GM20431 (cell line): ENCODE measurements at regions not wholly inside any gene's neighbourhood (a gene's known extent, or its start where the extent isn't known, plus 50 kb on each side); places are given as distances from the start of the nearest gene placed in this dataset.

Experiments
- in situ Hi-C: fragments of 300-500 bp; cut with MseI, MboI; formaldehyde crosslinking; loops from one replicate; pipeline ENCODE4 v1.15.0; 2020; ENCODE audit warnings: low sequenced_read_pairs; ENCODE audit not compliant: unreplicated experiment

DNA sequence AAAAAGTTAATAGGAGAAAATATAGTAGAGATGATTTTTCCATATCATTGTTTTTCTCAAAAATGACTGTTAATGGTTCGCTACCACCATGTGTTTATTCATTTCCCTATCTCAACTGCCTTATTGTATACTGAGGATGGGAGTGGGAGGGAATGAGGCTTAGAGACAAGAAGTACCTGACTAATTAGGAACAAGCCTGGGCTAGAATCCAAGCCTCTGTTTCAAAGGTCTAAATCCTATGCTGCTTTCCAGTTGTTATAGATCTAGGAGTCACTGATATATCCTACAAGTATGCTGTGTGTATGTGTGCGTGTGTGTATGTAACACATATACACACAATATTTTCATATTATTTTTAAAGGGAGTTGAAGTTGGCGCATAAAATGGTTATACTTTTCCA lies 465.9 kb downstream of the EPHA4 start:
- in situ Hi-C loops = no loop called here

- in situ Hi-C loops = no loop called here
Observed at GRCh38 chr2:221107424-221107823, 464.7 kb downstream of the EPHA4 start.

GRCh38 chr2:221109552-221109951 lies 462.6 kb downstream of the EPHA4 start:
- in situ Hi-C loops = no loop called here

GRCh38 chr2:221111739-221112138 lies 460.4 kb downstream of the EPHA4 start:
- in situ Hi-C loops = no loop called here

- in situ Hi-C loops = no loop called here
Observed at GRCh38 chr2:221112744-221113143, 459.4 kb downstream of the EPHA4 start.

DNA sequence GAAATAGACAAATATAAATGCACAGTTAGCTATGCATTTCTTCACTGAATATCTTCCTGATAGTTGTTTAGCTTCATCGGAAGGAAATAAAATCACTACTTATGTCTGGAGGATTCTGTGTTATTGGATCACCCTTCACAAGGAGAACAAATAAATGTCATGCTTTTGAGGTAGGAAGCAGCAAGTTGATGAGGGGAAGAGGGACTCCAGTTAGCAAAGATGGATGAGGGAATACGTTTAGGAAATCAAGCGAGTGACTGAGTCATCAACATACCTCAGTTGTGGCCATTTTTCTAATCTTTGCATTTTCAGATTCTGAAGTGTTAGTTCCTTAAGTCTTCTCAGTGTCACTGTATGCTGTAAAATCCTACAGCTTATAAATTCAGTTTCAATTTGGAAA lies 456.2 kb downstream of the EPHA4 start:
- in situ Hi-C loops = no loop called here

DNA sequence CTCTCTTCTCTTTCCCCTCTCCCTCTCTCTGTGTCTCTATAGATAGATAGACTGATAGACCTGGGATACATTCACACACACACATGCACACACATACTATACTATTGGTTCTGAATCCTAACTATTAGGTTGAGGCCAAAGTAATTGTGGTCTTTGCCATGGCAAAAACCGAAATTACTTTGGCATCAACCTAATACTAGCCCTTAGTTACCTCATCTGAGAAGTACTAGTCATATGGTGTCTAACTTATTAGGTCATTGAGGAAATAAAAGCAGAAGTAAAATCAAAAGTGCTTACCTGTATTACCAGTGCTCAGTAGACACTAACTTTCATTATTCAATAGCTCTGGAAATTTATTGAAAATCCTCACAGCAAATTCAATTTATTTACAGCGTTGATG lies 451.5 kb downstream of the EPHA4 start:
- in situ Hi-C loops = no loop called here

DNA sequence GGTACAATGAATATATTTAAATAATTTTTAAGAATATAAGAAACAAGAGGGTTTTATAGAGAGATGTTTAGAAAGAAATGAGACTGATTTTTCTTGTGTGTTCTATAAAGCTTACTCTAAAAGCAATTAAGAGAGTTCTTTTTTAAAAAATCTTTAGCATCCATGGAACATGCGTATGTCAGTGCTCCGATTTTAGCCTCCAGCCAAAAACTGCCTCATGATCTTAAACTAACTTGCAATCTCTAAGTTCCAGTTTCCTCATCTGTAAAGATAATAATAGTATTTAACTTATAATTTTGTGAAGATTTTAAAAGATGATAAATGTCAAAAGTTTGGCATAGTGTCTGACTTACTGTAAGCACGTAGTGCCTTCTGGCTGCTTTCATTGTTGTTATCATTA lies 448.7 kb downstream of the EPHA4 start:
- in situ Hi-C loops = no loop called here

- in situ Hi-C loops = no loop called here
Observed at GRCh38 chr2:221124532-221125240, 447.4 kb downstream of the EPHA4 start.

DNA sequence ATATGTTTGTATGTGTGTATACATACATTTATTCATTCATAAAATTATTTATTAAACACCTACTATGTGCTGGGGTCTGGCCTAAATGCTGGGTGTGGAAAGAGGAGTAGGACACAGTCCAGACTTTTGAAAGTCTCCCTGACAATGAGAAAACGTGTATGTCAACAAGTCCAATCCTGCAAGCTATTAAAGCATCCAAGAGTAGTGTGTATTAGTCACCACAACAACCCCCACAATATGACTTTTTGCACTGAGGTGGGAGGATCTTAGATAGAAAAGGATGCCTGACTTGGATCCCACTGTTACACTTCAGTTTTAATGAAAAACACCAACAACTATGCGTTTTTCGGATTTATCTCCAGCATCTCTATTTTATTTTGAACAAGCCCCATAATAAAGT lies 446.4 kb downstream of the EPHA4 start:
- in situ Hi-C loops = no loop called here

DNA sequence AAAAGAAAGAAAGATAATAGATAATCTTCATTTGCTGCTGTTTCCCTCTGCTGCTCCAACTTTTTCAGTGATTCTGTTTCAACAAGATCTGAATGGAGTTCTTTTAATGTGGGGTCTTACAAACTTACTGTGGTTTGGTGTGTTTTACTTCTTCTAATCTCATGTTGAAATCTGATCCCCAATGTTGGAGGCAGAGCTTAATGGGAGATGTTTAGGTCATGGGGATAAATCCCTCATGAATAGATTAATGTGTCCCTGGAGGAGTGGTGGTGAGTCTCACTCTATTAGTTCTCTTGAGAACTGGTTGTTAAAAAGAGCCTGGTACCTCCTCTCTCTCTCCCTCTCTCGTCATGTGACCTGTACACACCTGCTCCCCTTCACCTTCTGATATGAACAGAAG lies 442.4 kb downstream of the EPHA4 start:
- in situ Hi-C loops = no loop called here

DNA sequence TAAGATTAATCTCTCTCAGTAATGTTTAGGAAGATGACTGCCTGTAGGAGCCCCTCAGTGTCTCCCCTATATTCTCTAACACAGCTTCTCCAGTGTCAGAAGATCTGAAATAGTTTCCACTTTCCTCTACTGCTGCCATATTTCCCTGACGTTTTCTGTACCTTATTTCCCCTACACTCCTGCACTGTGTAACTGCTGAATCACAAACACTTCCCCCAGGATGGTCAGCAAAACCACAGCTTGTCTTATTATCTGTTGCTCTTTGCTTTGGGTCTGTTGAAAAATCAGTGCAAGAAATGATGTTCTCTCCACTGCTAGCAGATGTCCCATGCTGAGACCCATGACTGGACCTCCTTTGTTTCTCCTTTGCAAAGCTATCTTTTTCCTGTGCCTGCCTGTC lies 441.7 kb downstream of the EPHA4 start:
- in situ Hi-C loops = no loop called here

DNA sequence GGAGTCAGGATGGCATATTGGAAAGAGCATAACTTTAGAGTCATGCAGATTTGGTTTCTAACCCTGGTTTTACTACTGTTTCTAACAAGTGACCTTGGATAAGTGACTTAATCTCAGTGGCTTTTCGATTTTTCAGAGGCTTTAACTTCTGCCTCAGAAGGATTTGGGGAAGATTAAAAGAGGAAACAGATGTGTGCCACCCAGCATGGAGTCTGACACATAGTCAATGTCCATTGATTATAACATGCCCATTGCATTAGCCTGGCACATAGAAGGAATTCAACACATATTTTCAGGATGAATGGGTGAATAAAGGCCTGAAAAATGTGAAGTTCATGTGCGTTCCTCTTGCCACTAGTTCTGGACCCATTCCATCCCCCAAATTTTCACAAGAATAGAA lies 438.2 kb downstream of the EPHA4 start:
- in situ Hi-C loops = no loop called here

DNA sequence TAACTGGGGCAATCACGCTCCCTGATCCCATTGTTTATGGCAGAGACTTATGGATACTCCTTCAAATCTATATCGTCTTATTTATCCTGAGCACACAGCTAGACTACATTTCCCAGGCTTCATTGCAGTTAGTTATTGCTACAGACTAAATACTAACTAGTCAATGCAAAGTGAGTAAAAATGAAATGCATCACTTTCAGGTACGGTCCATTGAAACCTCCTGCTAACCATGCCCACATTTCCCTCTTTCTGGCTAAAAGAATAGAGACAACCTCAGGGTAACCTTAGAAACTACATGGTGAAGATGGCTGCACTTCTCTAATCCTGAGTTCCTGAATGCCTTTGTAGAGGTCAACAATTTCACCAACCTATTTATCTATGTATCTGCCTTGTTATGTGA lies 437.4 kb downstream of the EPHA4 start:
- in situ Hi-C loops = no loop called here

- in situ Hi-C loops = no loop called here
Observed at GRCh38 chr2:221135699-221136098, 436.4 kb downstream of the EPHA4 start.

DNA sequence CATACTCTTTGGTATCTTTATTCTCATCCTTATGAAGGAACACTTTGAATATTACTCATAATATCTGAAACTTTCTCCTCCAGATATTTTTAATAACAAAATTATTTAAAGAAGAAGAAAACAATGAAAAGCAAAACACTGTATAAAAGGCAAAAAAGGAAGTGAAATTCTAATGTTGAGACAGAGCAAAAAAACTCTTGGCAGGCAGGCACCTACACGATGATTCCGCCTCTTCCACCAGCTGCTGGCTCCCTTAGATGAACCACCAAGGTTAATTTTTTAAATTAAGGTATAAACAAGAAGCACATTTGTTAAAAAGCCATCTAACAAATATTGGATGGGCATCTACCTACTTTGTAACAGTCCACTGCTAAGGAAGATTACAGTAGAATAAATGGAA lies 434.7 kb downstream of the EPHA4 start:
- in situ Hi-C loops = no loop called here

DNA sequence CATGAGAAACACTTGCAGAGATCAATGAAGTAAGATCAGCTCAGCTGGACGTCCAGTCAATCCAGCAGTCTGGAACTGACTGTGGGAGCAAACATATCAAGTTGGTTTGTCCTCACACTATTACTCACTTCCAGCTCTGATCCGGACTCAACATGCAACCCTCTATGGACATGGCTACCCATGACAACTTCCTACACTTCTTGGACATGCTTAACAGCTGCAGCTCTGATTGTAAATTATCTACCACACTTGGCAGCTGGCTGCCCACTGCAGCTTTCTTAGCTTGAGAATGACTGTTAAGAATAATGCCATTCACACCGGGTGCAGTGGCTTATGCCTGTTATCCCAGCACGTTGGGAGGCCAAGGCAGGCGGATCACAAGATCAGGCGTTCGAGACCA lies 429.8 kb downstream of the EPHA4 start:
- in situ Hi-C loops = no loop called here

GRCh38 chr2:221143231-221143630 lies 428.9 kb downstream of the EPHA4 start:
- in situ Hi-C loops = no loop called here

GRCh38 chr2:221144909-221145308 lies 427.2 kb downstream of the EPHA4 start:
- in situ Hi-C loops = no loop called here

GRCh38 chr2:221145396-221145795 lies 426.7 kb downstream of the EPHA4 start:
- in situ Hi-C loops = no loop called here

- in situ Hi-C loops = no loop called here
Observed at GRCh38 chr2:221153226-221153625, 418.9 kb downstream of the EPHA4 start.

GRCh38 chr2:221154176-221154575 lies 417.9 kb downstream of the EPHA4 start:
- in situ Hi-C loops = no loop called here
